Lower leg skin (tissue), 3 donors: ENCODE measurements at regions not wholly inside any gene's neighbourhood (a gene's known extent, or its start where the extent isn't known, plus 50 kb on each side); places are given as distances from the start of the nearest gene placed in this dataset.

Experiments
- POLR2A ChIP-seq, 2 donors: fragments of 450-650 bp; IDR thresholded peaks; one replicate each; pipeline ENCODE4 v1.6.1; 2016 to 2017; ENCODE audit warnings: antibody characterized with exemption in 2 of 2, mild to moderate bottlenecking in 1 of 2, moderate library complexity in 1 of 2
- TF ChIP-seq, protein P1 (sequence below), 3 donors: fragments of 450-650 bp; IDR thresholded peaks; one replicate each; pipeline ENCODE4 v1.5.1; 2016; ENCODE audit warnings: antibody characterized with exemption in 3 of 3, mild to moderate bottlenecking in 3 of 3, moderate library complexity in 2 of 3

DNA sequence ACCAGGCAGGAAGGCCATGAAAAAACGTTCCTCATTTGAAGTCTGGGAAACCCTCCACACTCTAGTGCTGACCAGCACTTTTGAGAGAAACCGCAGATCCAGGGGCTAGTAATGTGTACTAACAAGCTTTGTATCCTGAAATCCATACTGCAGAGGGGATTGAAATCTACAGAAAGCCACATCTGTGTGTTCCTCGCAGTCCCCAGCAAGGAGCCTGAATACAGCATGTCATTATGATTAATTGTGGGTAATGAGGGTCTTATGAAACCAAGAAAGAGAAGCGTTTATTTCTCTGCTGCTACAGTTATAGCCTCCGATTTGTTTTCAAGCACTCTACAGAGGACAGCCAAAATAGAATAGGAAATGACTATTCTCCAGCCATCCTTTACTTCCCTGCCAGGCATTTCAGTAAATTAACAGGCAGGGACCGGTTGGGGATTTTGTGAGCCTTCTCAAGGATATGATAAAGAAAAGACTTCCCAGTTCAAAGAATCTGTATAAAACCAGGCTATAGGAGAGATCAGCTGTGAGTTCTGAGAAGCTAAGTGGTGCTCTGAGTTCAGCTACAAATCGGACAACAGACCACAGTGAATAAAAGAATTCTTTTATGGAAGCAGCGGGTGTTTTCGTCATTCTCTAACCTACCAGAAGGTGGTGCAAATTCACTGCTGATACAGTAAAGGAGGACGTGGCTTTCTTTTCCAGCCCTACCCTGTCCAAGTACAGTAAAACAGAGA lies 133.4 kb downstream of the INSIG2 start:
- TF ChIP-seq, protein P1, sequence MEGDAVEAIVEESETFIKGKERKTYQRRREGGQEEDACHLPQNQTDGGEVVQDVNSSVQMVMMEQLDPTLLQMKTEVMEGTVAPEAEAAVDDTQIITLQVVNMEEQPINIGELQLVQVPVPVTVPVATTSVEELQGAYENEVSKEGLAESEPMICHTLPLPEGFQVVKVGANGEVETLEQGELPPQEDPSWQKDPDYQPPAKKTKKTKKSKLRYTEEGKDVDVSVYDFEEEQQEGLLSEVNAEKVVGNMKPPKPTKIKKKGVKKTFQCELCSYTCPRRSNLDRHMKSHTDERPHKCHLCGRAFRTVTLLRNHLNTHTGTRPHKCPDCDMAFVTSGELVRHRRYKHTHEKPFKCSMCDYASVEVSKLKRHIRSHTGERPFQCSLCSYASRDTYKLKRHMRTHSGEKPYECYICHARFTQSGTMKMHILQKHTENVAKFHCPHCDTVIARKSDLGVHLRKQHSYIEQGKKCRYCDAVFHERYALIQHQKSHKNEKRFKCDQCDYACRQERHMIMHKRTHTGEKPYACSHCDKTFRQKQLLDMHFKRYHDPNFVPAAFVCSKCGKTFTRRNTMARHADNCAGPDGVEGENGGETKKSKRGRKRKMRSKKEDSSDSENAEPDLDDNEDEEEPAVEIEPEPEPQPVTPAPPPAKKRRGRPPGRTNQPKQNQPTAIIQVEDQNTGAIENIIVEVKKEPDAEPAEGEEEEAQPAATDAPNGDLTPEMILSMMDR (IDR thresholded peaks at IDR 0.05) = no peak
- TF ChIP-seq POLR2A (IDR thresholded peaks at IDR 0.05) = no peak
